GM23338 (cell line): ENCODE measurements at regions not wholly inside any gene's neighbourhood (a gene's known extent, or its start where the extent isn't known, plus 50 kb on each side); places are given as distances from the start of the nearest gene placed in this dataset.

Source experiments
- CREB1 ChIP-seq: fragments of 250-450 bp; sonication (Bioruptor Pico); IDR thresholded peaks from 2 replicates; pipeline ENCODE4 v1.5.0; 2020; ENCODE audit warnings: low read depth, mild to moderate bottlenecking, moderate library complexity
- CTCF ChIP-seq, 2 experiments: fragments of 200-600 bp in 1 of 2; sonication (generic) in 1 of 2; conservative IDR thresholded peaks; 2 replicates each; pipeline versions ENCODE4 v1.5.1 to v1.6.1; 2016 to 2017; ENCODE audit warnings: antibody characterized with exemption in 2 of 2, low read depth in 2 of 2, mild to moderate bottlenecking in 2 of 2, moderate library complexity in 1 of 2
- EZH2 ChIP-seq: fragments of 200-600 bp; sonication (generic); IDR thresholded peaks from one replicate; pipeline ENCODE4 v1.8.0; 2017; ENCODE audit warnings: antibody characterized with exemption, mild to moderate bottlenecking, low read depth; ENCODE audit not compliant: unreplicated experiment
- EZH2phosphoT487 ChIP-seq: fragments of 200-600 bp; sonication (generic); IDR thresholded peaks from one replicate; pipeline ENCODE4 v1.8.1; 2018; ENCODE audit warnings: antibody characterized with exemption; ENCODE audit not compliant: unreplicated experiment
- JUNB ChIP-seq: IDR thresholded peaks from one replicate; pipeline ENCODE4 v1.6.1; 2016; ENCODE audit warnings: antibody characterized with exemption; ENCODE audit not compliant: unreplicated experiment
- POLR2AphosphoS5 ChIP-seq: IDR thresholded peaks from 2 replicates; pipeline ENCODE4 v1.6.1; 2016; ENCODE audit warnings: antibody characterized with exemption, low read depth
- STAT1 ChIP-seq: IDR thresholded peaks from one replicate; pipeline ENCODE4 v1.6.1; 2016; ENCODE audit warnings: antibody characterized with exemption; ENCODE audit not compliant: unreplicated experiment
- ZNF114 ChIP-seq: fragments of 250-450 bp; sonication (Bioruptor Pico); IDR thresholded peaks from 2 replicates; pipeline ENCODE4 v1.5.0; 2020; ENCODE audit warnings: mild to moderate bottlenecking, moderate library complexity
- ZNF331 ChIP-seq: fragments of 250-450 bp; sonication (Bioruptor Pico); IDR thresholded peaks from 2 replicates; pipeline ENCODE4 v1.5.0; 2020; ENCODE audit warnings: low read depth, mild to moderate bottlenecking, moderate library complexity
- TF ChIP-seq, protein P1 (sequence below): fragments of 250-450 bp; sonication (Bioruptor Pico); IDR thresholded peaks from 2 replicates; pipeline ENCODE4 v1.5.0; 2020; ENCODE audit warnings: mild to moderate bottlenecking, moderate library complexity
- TF ChIP-seq, protein P2 (sequence below): IDR thresholded peaks from one replicate; pipeline ENCODE4 v1.6.1; 2018; ENCODE audit warnings: antibody characterized with exemption; ENCODE audit not compliant: unreplicated experiment
- TF ChIP-seq, protein P3 (sequence below): IDR thresholded peaks from 2 replicates; pipeline ENCODE4 v1.6.1; 2016; ENCODE audit warnings: antibody characterized with exemption

GRCh38 chr3:181919375-181919774, 207.7 kb downstream of the SOX2 start:
- TF ChIP-seq, protein P1, sequence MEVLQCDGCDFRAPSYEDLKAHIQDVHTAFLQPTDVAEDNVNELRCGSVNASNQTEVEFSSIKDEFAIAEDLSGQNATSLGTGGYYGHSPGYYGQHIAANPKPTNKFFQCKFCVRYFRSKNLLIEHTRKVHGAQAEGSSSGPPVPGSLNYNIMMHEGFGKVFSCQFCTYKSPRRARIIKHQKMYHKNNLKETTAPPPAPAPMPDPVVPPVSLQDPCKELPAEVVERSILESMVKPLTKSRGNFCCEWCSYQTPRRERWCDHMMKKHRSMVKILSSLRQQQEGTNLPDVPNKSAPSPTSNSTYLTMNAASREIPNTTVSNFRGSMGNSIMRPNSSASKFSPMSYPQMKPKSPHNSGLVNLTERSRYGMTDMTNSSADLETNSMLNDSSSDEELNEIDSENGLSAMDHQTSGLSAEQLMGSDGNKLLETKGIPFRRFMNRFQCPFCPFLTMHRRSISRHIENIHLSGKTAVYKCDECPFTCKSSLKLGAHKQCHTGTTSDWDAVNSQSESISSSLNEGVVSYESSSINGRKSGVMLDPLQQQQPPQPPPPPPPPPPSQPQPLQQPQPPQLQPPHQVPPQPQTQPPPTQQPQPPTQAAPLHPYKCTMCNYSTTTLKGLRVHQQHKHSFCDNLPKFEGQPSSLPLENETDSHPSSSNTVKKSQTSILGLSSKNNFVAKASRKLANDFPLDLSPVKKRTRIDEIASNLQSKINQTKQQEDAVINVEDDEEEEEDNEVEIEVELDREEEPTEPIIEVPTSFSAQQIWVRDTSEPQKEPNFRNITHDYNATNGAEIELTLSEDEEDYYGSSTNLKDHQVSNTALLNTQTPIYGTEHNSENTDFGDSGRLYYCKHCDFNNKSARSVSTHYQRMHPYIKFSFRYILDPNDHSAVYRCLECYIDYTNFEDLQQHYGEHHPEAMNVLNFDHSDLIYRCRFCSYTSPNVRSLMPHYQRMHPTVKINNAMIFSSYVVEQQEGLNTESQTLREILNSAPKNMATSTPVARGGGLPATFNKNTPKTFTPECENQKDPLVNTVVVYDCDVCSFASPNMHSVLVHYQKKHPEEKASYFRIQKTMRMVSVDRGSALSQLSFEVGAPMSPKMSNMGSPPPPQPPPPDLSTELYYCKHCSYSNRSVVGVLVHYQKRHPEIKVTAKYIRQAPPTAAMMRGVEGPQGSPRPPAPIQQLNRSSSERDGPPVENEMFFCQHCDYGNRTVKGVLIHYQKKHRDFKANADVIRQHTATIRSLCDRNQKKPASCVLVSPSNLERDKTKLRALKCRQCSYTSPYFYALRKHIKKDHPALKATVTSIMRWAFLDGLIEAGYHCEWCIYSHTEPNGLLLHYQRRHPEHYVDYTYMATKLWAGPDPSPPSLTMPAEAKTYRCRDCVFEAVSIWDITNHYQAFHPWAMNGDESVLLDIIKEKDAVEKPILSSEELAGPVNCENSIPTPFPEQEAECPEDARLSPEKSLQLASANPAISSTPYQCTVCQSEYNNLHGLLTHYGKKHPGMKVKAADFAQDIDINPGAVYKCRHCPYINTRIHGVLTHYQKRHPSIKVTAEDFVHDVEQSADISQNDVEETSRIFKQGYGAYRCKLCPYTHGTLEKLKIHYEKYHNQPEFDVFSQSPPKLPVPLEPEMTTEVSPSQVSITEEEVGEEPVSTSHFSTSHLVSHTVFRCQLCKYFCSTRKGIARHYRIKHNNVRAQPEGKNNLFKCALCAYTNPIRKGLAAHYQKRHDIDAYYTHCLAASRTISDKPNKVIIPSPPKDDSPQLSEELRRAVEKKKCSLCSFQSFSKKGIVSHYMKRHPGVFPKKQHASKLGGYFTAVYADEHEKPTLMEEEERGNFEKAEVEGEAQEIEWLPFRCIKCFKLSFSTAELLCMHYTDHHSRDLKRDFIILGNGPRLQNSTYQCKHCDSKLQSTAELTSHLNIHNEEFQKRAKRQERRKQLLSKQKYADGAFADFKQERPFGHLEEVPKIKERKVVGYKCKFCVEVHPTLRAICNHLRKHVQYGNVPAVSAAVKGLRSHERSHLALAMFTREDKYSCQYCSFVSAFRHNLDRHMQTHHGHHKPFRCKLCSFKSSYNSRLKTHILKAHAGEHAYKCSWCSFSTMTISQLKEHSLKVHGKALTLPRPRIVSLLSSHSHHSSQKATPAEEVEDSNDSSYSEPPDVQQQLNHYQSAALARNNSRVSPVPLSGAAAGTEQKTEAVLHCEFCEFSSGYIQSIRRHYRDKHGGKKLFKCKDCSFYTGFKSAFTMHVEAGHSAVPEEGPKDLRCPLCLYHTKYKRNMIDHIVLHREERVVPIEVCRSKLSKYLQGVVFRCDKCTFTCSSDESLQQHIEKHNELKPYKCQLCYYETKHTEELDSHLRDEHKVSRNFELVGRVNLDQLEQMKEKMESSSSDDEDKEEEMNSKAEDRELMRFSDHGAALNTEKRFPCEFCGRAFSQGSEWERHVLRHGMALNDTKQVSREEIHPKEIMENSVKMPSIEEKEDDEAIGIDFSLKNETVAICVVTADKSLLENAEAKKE (CRISPR knock-in tag), result no peak
- TF ChIP-seq CTCF (conservative IDR thresholded peaks at IDR 0.05; ENCODE audit: low read depth in 2 of 2), result no peak
- no peak for TF ChIP-seq POLR2AphosphoS5
- TF ChIP-seq JUNB, result no peak
- no peak for TF ChIP-seq EZH2
- TF ChIP-seq, protein P2, sequence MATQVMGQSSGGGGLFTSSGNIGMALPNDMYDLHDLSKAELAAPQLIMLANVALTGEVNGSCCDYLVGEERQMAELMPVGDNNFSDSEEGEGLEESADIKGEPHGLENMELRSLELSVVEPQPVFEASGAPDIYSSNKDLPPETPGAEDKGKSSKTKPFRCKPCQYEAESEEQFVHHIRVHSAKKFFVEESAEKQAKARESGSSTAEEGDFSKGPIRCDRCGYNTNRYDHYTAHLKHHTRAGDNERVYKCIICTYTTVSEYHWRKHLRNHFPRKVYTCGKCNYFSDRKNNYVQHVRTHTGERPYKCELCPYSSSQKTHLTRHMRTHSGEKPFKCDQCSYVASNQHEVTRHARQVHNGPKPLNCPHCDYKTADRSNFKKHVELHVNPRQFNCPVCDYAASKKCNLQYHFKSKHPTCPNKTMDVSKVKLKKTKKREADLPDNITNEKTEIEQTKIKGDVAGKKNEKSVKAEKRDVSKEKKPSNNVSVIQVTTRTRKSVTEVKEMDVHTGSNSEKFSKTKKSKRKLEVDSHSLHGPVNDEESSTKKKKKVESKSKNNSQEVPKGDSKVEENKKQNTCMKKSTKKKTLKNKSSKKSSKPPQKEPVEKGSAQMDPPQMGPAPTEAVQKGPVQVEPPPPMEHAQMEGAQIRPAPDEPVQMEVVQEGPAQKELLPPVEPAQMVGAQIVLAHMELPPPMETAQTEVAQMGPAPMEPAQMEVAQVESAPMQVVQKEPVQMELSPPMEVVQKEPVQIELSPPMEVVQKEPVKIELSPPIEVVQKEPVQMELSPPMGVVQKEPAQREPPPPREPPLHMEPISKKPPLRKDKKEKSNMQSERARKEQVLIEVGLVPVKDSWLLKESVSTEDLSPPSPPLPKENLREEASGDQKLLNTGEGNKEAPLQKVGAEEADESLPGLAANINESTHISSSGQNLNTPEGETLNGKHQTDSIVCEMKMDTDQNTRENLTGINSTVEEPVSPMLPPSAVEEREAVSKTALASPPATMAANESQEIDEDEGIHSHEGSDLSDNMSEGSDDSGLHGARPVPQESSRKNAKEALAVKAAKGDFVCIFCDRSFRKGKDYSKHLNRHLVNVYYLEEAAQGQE, result no peak
- no peak for TF ChIP-seq EZH2phosphoT487
- no peak for TF ChIP-seq CREB1 (CRISPR knock-in tag)
- TF ChIP-seq, protein P3, sequence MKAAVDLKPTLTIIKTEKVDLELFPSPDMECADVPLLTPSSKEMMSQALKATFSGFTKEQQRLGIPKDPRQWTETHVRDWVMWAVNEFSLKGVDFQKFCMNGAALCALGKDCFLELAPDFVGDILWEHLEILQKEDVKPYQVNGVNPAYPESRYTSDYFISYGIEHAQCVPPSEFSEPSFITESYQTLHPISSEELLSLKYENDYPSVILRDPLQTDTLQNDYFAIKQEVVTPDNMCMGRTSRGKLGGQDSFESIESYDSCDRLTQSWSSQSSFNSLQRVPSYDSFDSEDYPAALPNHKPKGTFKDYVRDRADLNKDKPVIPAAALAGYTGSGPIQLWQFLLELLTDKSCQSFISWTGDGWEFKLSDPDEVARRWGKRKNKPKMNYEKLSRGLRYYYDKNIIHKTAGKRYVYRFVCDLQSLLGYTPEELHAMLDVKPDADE, result no peak
- TF ChIP-seq ZNF114 (CRISPR knock-in tag), result no peak
- no peak for TF ChIP-seq STAT1
- no peak for TF ChIP-seq ZNF331 (CRISPR knock-in tag)
